ENCODE measurements at regions not wholly inside any gene's neighbourhood (a gene's known extent, or its start where the extent isn't known, plus 50 kb on each side); places are given as distances from the start of the nearest gene placed in this dataset.
"Not testable (repeated sequence)": the region's sequence is repeated elsewhere in the genome, so short reads cannot be mapped to it uniquely, and the experiment has no call there.

- TF ChIP-seq ZNF558, ZBTB8A, ZNF280D (tag by site-specific recombination; IDR thresholded peaks at IDR 0.05): not testable (repeated sequence)
These were observed 106.7 kb upstream of the IRS4 start for GRCh38 chrX:108843039-108843438.

Data from HEK293 (cell line).